GM12878 (cell line): ENCODE measurements at regions not wholly inside any gene's neighbourhood (a gene's known extent, or its start where the extent isn't known, plus 50 kb on each side); places are given as distances from the start of the nearest gene placed in this dataset.

Experiments
- ATAC-seq: fragments of 200-7000 bp; cut with Tn5 transposase; 3 replicates; pipeline ENCODE4 v1.9.1; 2020; ENCODE audit warnings: mild to moderate bottlenecking, moderate library complexity
- BruUV-seq: library from RNA; stranded (reverse); fragments of 400-500 nt; replicated peaks from 2 replicates; lab custom pipeline; 2021; lab: Mats Ljungman, UMichigan
- CTCF ChIA-PET: fragments of 300-600 bp; sonication (Branson Sonifier 250); formaldehyde crosslinking; extraction: SDS; loops from one replicate; lab custom pipeline; 2021; ENCODE audit warnings: inconsistent platforms; lab: Yijun Ruan, JAX
- POLR2A ChIA-PET: fragments of 350-600 bp; formaldehyde crosslinking; extraction: SDS; loops from one replicate; lab custom pipeline; 2021; ENCODE audit warnings: inconsistent platforms; lab: Charles Lee
- RAD21 ChIA-PET: fragments of 300-600 bp; sonication (Branson Sonifier 250); formaldehyde crosslinking; loops from one replicate; lab custom pipeline; 2023; ENCODE audit warnings: antibody characterized with exemption; ENCODE audit not compliant: unreplicated experiment; lab: Charles Lee
- SMC1A ChIA-PET: fragments of 300-600 bp; sonication (Branson Sonifier 250); formaldehyde crosslinking; loops from one replicate; lab custom pipeline; 2023; ENCODE audit not compliant: unreplicated experiment, uncharacterized antibody; lab: Charles Lee
- DNase-seq: peaks from one replicate; pipeline ENCODE4 v3.0.0-alpha.2; 2011; ENCODE audit warnings: low read depth, low spot score
- FAIRE-seq: peaks from 3 replicates; lab custom pipeline; 2011; peaks lifted over from hg19 to GRCh38; lab: Jason Lieb, UNC
- H2AFZ ChIP-seq: 2 replicates; pipeline ENCODE4 v1.6.0; 2011; ENCODE audit warnings: low read depth, low read length, control low read depth; ENCODE audit not compliant: control insufficient read depth
- H3K27ac ChIP-seq: 2 replicates; pipeline ENCODE4 v1.5.1; 2011; ENCODE audit warnings: control low read depth; ENCODE audit not compliant: control insufficient read depth, insufficient read depth
- H3K27me3 ChIP-seq, 2 experiments: replicated peaks in 1 of 2; 2 replicates each; pipeline versions ENCODE4 v1.6.0 to v1.6.1; 2011; ENCODE audit warnings: low read length in 1 of 2; ENCODE audit not compliant: control insufficient read depth in 2 of 2, insufficient read depth in 2 of 2
- H3K36me3 ChIP-seq, 2 experiments: 2 replicates each; pipeline ENCODE4 v1.5.1; 2011; ENCODE audit warnings: low read length in 1 of 2; ENCODE audit not compliant: control insufficient read depth in 2 of 2, insufficient read depth in 2 of 2
- H3K4me1 ChIP-seq: 2 replicates; pipeline ENCODE4 v1.6.1; 2011; ENCODE audit warnings: mild to moderate bottlenecking, low read length, moderate library complexity, mixed read lengths; ENCODE audit not compliant: control insufficient read depth, insufficient read depth
- H3K4me2 ChIP-seq: 2 replicates; pipeline ENCODE4 v1.6.0; 2011; ENCODE audit warnings: control low read depth; ENCODE audit not compliant: control insufficient read depth, insufficient read depth
- H3K4me3 ChIP-seq: fragments of 200-600 bp; sonication (generic); 2 replicates; pipeline ENCODE4 v1.5.1; 2016
- H3K79me2 ChIP-seq: 2 replicates; pipeline ENCODE4 v1.6.0; 2011; ENCODE audit warnings: low read length; ENCODE audit not compliant: control insufficient read depth, insufficient read depth
- H3K9ac ChIP-seq: 2 replicates; pipeline ENCODE4 v1.8.0; 2011; ENCODE audit warnings: low read length, control low read depth, mixed read lengths; ENCODE audit not compliant: control insufficient read depth, insufficient read depth
- H3K9me3 ChIP-seq: replicated peaks from 3 replicates; pipeline ENCODE4 v1.5.1; 2011; ENCODE audit warnings: mild to moderate bottlenecking, low read length; ENCODE audit not compliant: control insufficient read depth, insufficient read depth
- H4K20me1 ChIP-seq: 2 replicates; pipeline ENCODE4 v1.6.0; 2011; ENCODE audit not compliant: control insufficient read depth, insufficient read depth
- CBX3 ChIP-seq: fragments of 200-600 bp; sonication (generic); IDR thresholded peaks from 2 replicates; pipeline ENCODE4 v1.6.1; 2016; ENCODE audit warnings: low read depth, borderline replicate concordance
- FOS ChIP-seq: IDR thresholded peaks from 3 replicates; pipeline ENCODE4 v1.6.1; 2011; ENCODE audit warnings: borderline replicate concordance; ENCODE audit not compliant: insufficient read length; ENCODE audit errors: extremely low read depth
- RUNX3 ChIP-seq: IDR thresholded peaks from 2 replicates; pipeline ENCODE4 v1.6.1; 2012; ENCODE audit warnings: low read length, inconsistent platforms
- TCF7 ChIP-seq: IDR thresholded peaks from 2 replicates; pipeline ENCODE4 v1.6.1; 2014; ENCODE audit warnings: antibody characterized with exemption, borderline replicate concordance
- WGBS: methylation state at CpG from one replicate; pipeline ENCODE4 v1.1.6; 2016; ENCODE audit warnings: low lambda C conversion rate; ENCODE audit not compliant: insufficient replicate concordance, insufficient coverage; ENCODE audit errors: missing lambda C conversion rate; 5-methylcytosine and 5-hydroxymethylcytosine counted together
- in situ Hi-C: fragments of 300-500 bp; cut with MboI; formaldehyde crosslinking; loops from 9 replicates; pipeline ENCODE4 v1.14.3; 2018; ENCODE audit warnings: mixed read lengths
- intact Hi-C: fragments of 100-400 bp; cut with micrococcal nuclease; formaldehyde crosslinking; loops from one replicate; pipeline ENCODE4 v1.14.2; 2022; ENCODE audit not compliant: unreplicated experiment

DNA sequence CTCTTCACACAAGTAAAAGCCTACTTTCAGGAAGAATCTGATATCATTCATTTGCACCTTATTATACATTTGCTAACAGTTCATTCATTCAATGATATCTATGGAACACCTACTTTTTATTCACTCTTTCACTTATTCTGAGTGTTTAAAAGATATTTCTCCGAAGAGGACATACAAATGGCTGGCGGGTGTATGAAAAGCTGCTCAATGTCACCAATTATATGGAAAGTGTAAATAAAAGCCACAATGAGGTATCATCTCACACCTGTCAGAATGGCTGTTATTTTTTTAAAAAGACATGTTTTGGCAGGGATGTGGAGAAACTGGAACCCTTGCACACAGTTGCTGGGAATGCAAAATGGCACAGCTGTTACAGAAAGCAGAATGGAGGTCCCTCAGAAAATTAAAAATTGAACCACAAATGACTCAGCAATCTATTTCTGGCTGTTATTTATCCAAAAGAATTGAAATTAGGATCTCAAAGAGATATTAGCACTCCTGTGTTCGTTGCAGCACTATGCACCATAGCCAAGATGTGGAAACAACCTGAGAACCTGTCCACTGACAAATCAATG is 127.6 kb upstream of the IRS2 start:
- H3K27ac ChIP-seq: no peak overlapping the region
- no peaks in the 10 kb centered on the region for H3K4me1 ChIP-seq
- intact Hi-C loops: no loop called here
- no peak for ATAC-seq
- SMC1A ChIA-PET: no interaction called here
- no peak overlapping the region for H3K4me2 ChIP-seq
- BruUV-seq: no TSS peak
- TF ChIP-seq CBX3 (no peak), RUNX3 (no peak)
- TF ChIP-seq, all 136 proteins: peak for 0
- FAIRE-seq: no peak
- no peak overlapping the region for H3K9ac ChIP-seq
- H3K9me3 ChIP-seq: no peaks in the 10 kb centered on the region
- no peak overlapping the region for H2AFZ ChIP-seq
- no peaks in the 10 kb centered on the region for H3K79me2 ChIP-seq
- H4K20me1 ChIP-seq: no peaks in the 10 kb centered on the region
- H3K36me3 ChIP-seq: no peaks in the 10 kb centered on the region
- in situ Hi-C loops: no loop called here
- no peaks in the 10 kb centered on the region for H3K27me3 ChIP-seq
- ChIA-PET CTCF (no interaction called here), RAD21 (no interaction called here), POLR2A (no interaction called here)
- no peak for DNase-seq
- WGBS: 15% methylated on average over 3 of the region's 3 CpGs
- no peak overlapping the region for H3K4me3 ChIP-seq

DNA sequence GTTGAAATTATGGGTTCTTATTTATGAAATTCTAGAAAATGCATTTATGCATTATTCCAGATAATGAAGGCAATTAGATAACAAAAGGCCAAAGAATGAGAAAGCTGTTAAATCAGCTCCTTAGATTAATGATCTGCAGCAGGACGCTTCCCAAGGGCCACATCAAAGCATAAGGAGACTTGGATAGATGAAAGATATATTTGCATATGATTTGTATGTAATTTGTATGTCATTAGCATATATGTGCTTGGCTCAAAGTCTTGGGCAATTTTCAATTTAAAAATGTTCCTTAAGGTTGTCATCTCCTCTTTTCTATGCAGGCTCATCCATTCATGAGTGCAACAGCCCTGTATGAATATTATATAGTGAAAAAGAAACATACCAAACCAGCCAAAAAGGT is 126.8 kb upstream of the IRS2 start:
- whole genome bisulfite sequencing: 0% methylated on average over 1 of the region's 1 CpG
- CTCF ChIA-PET: no interaction called here
- POLR2A ChIA-PET: no interaction called here
- H3K27ac ChIP-seq: no peak overlapping the region
- RAD21 ChIA-PET: no interaction called here
- TF ChIP-seq FOS: no peak
- TF ChIP-seq TCF7: no peak
- TF ChIP-seq, all 136 proteins: peak for 0
- no peak for FAIRE-seq
- Histone ChIP-seq H4K20me1 (no peaks in the 10 kb centered on the region), H3K9me3 (no peaks in the 10 kb centered on the region), H3K27me3 (no peaks in the 10 kb centered on the region), H3K9ac (no peak overlapping the region), H3K4me3 (no peak overlapping the region), H3K36me3 (no peaks in the 10 kb centered on the region), H3K4me2 (no peak overlapping the region), H2AFZ (no peak overlapping the region), H3K4me1 (no peaks in the 10 kb centered on the region), H3K79me2 (no peaks in the 10 kb centered on the region)
- no peak for DNase-seq
- intact Hi-C loops (no loop called here), in situ Hi-C loops (no loop called here)
- no TSS peak for BruUV-seq
- no peak for ATAC-seq
- SMC1A ChIA-PET: no interaction called here
